Nephron progenitor cell (in vitro differentiated cells): ENCODE measurements at regions not wholly inside any gene's neighbourhood (a gene's known extent, or its start where the extent isn't known, plus 50 kb on each side); places are given as distances from the start of the nearest gene placed in this dataset.
"Not testable (repeated sequence)": the region's sequence is repeated elsewhere in the genome, so short reads cannot be mapped to it uniquely, and the experiment has no call there.

Source experiments
- DNase-seq: peaks from one replicate; pipeline ENCODE4 v3.0.0; 2021
- H3K27ac Mint-ChIP-seq: 2 replicates; pipeline ENCODE4 v1.8.0; 2021; ENCODE audit warnings: mild to moderate bottlenecking, moderate library complexity, mixed read lengths
- H3K27me3 Mint-ChIP-seq: 2 replicates; pipeline ENCODE4 v1.8.0; 2021; ENCODE audit warnings: mild to moderate bottlenecking, low read depth, mixed read lengths; ENCODE audit not compliant: poor library complexity
- H3K36me3 Mint-ChIP-seq: 2 replicates; pipeline ENCODE4 v1.8.0; 2021; ENCODE audit warnings: low read depth, mixed read lengths
- H3K4me1 Mint-ChIP-seq: 2 replicates; pipeline ENCODE4 v1.8.0; 2021; ENCODE audit warnings: mixed read lengths
- H3K4me3 Mint-ChIP-seq: 2 replicates; pipeline ENCODE4 v1.8.0; 2021; ENCODE audit warnings: mild to moderate bottlenecking, moderate library complexity, mixed read lengths
- H3K9me3 Mint-ChIP-seq: 2 replicates; pipeline ENCODE4 v1.8.0; 2021; ENCODE audit warnings: mild to moderate bottlenecking, moderate library complexity, mixed read lengths
- CTCF ChIP-seq: fragments of 200-600 bp; sonication (generic); IDR thresholded peaks from 2 replicates; pipeline ENCODE4 v1.5.0; 2021; ENCODE audit warnings: antibody characterized with exemption

- Mint-ChIP-seq H3K9me3 (no peaks in the 10 kb centered on the region), H3K27ac (no peak overlapping the region), H3K4me3 (no peak overlapping the region)
These were observed 129.8 kb upstream of the CHODL start for GRCh38 chr21:18114810-18115209.

GRCh38 chr21:18104802-18105201, 139.8 kb upstream of the CHODL start:
- Mint-ChIP-seq H3K9me3 (peaks cover 5% of the 10 kb centered on the region), H3K4me3 (no peak overlapping the region), H3K4me1 (no peaks in the 10 kb centered on the region), H3K36me3 (no peaks in the 10 kb centered on the region), H3K27ac (no peak overlapping the region), H3K27me3 (no peaks in the 10 kb centered on the region)
- TF ChIP-seq CTCF = no peak
- DNase-seq = no peak

More at GRCh38 chr21:18114810-18115209, 129.8 kb upstream of the CHODL start:
- no peaks in the 10 kb centered on the region for H3K27me3 Mint-ChIP-seq
- no peaks in the 10 kb centered on the region for H3K36me3 Mint-ChIP-seq
- H3K4me1 Mint-ChIP-seq = no peaks in the 10 kb centered on the region
- DNase-seq = no peak
- no peak for TF ChIP-seq CTCF

- H3K4me3 Mint-ChIP-seq, H3K27me3 Mint-ChIP-seq, H3K36me3 Mint-ChIP-seq, H3K27ac Mint-ChIP-seq, H3K4me1 Mint-ChIP-seq, DNase-seq: not testable (repeated sequence)
- H3K9me3 Mint-ChIP-seq = peaks cover 62% of the 10 kb centered on the region
These were observed 148.2 kb upstream of the CHODL start for GRCh38 chr21:18096413-18096812.

GRCh38 chr21:18089786-18090185, 154.8 kb upstream of the CHODL start:
- Mint-ChIP-seq H3K4me3 (no peak overlapping the region), H3K27me3 (peaks cover 3% of the 10 kb centered on the region), H3K36me3 (no peaks in the 10 kb centered on the region), H3K9me3 (peaks cover 21% of the 10 kb centered on the region), H3K4me1 (no peaks in the 10 kb centered on the region), H3K27ac (no peak overlapping the region)
- no peak for DNase-seq
- TF ChIP-seq CTCF = no peak

GRCh38 chr21:18070392-18070791, 174.2 kb upstream of the CHODL start:
- H3K9me3 Mint-ChIP-seq = no peaks in the 10 kb centered on the region
- no peaks in the 10 kb centered on the region for H3K36me3 Mint-ChIP-seq

GRCh38 chr21:18069875-18070274, 174.8 kb upstream of the CHODL start:
- no peak for DNase-seq
- no peak for TF ChIP-seq CTCF
- no peaks in the 10 kb centered on the region for H3K36me3 Mint-ChIP-seq
- H3K4me3 Mint-ChIP-seq = no peak overlapping the region
- no peaks in the 10 kb centered on the region for H3K4me1 Mint-ChIP-seq
- H3K27ac Mint-ChIP-seq = no peak overlapping the region
- H3K9me3 Mint-ChIP-seq = no peaks in the 10 kb centered on the region
- peaks cover 6% of the 10 kb centered on the region for H3K27me3 Mint-ChIP-seq

More at GRCh38 chr21:18070392-18070791, 174.2 kb upstream of the CHODL start:
- no peak for DNase-seq
- peaks cover 6% of the 10 kb centered on the region for H3K27me3 Mint-ChIP-seq
- H3K27ac Mint-ChIP-seq = no peak overlapping the region
- H3K4me1 Mint-ChIP-seq = no peaks in the 10 kb centered on the region
- TF ChIP-seq CTCF = no peak
- no peak overlapping the region for H3K4me3 Mint-ChIP-seq
